SK-N-SH (cell line): ENCODE measurements at regions not wholly inside any gene's neighbourhood (a gene's known extent, or its start where the extent isn't known, plus 50 kb on each side); places are given as distances from the start of the nearest gene placed in this dataset.

ENCODE experiments used
- CTCF ChIA-PET: fragments of 300-600, 350-600 bp; formaldehyde crosslinking; extraction: SDS; loops from one replicate; lab custom pipeline; 2021; lab: Yijun Ruan, JAX
- POLR2A ChIA-PET: fragments of 350-600 bp; sonication (Branson Sonifier 250); formaldehyde crosslinking; extraction: SDS; loops from one replicate; lab custom pipeline; 2020; ENCODE audit warnings: antibody characterized with exemption, inconsistent platforms; lab: Yijun Ruan, JAX
- DNase-seq: peaks from one replicate; pipeline ENCODE4 v3.0.0; 2012
- H2AFZ ChIP-seq: fragments of 200-600 bp; sonication (generic); 2 replicates; pipeline ENCODE4 v1.8.1; 2016; ENCODE audit warnings: antibody characterized with exemption, mild to moderate bottlenecking, low read depth
- H3F3A ChIP-seq: fragments of 200-600 bp; sonication (generic); replicated peaks from 2 replicates; pipeline ENCODE3; 2016; ENCODE audit warnings: antibody characterized with exemption, mild to moderate bottlenecking; ENCODE audit not compliant: insufficient read depth
- H3K27ac ChIP-seq, 2 experiments: fragments of 200-500 bp in 1 of 2; fragments of 200-600 bp in 1 of 2; sonication (Bioruptor generic) in 1 of 2; sonication (generic), shearing (Covaris generic) in 1 of 2; 2 replicates each; pipeline versions ENCODE4 v1.5.1 to v1.6.1; 2014 to 2016; ENCODE audit warnings: low read depth in 2 of 2, inconsistent platforms in 1 of 2, low read length in 1 of 2, mild to moderate bottlenecking in 1 of 2, mixed read lengths in 1 of 2
- H3K27me3 ChIP-seq: fragments of 200-600 bp; sonication (generic), shearing (Covaris generic); 2 replicates; pipeline ENCODE4 v1.6.1; 2016; ENCODE audit warnings: mixed run types; ENCODE audit not compliant: insufficient read depth
- H3K36me3 ChIP-seq, 2 experiments: fragments of 200-500 bp in 1 of 2; fragments of 200-600 bp in 1 of 2; sonication (Bioruptor generic) in 1 of 2; sonication (generic) in 1 of 2; replicated peaks in 1 of 2; 2 replicates each; pipeline versions ENCODE3 to v1.5.1; 2014 to 2016; ENCODE audit warnings: low read length in 1 of 2, mild to moderate bottlenecking in 1 of 2; ENCODE audit not compliant: insufficient read depth in 2 of 2, control insufficient read depth in 1 of 2
- H3K4me1 ChIP-seq, 2 experiments: fragments of 200-500 bp in 1 of 2; fragments of 200-600 bp in 1 of 2; sonication (Bioruptor generic) in 1 of 2; sonication (generic), shearing (Covaris generic) in 1 of 2; 2 replicates each; pipeline versions ENCODE4 v1.5.1 to v1.6.1; 2014 to 2016; ENCODE audit warnings: low read depth in 1 of 2, low read length in 1 of 2, mixed run types in 1 of 2; ENCODE audit not compliant: insufficient read depth in 2 of 2, control insufficient read depth in 1 of 2
- H3K4me2 ChIP-seq: fragments of 200-600 bp; sonication (generic), shearing (Covaris generic); 2 replicates; pipeline ENCODE4 v1.6.1; 2017; ENCODE audit warnings: mixed run types
- H3K4me3 ChIP-seq, 2 experiments: fragments of 200-500 bp in 1 of 2; fragments of 200-600 bp in 1 of 2; sonication (Bioruptor generic) in 1 of 2; sonication (generic), shearing (Covaris generic) in 1 of 2; 2 replicates each; pipeline versions ENCODE4 v1.5.1 to v1.8.1; 2014 to 2016; ENCODE audit warnings: low read depth in 2 of 2, inconsistent platforms in 1 of 2, low read length in 1 of 2, mild to moderate bottlenecking in 1 of 2, mixed read lengths in 1 of 2, moderate library complexity in 1 of 2
- H3K79me2 ChIP-seq: fragments of 200-600 bp; sonication (generic); 2 replicates; pipeline ENCODE4 v1.8.1; 2017; ENCODE audit warnings: mild to moderate bottlenecking; ENCODE audit not compliant: insufficient read depth
- H3K9ac ChIP-seq: fragments of 200-600 bp; sonication (generic); 2 replicates; pipeline ENCODE4 v1.6.1; 2017; ENCODE audit warnings: mixed run types
- H3K9me2 ChIP-seq: fragments of 200-600 bp; sonication (generic); 2 replicates; pipeline ENCODE4 v1.6.1; 2017; ENCODE audit warnings: mixed run types
- H3K9me3 ChIP-seq: fragments of 200-600 bp; sonication (generic); 2 replicates; pipeline ENCODE4 v1.6.1; 2017; ENCODE audit warnings: mixed run types, mild to moderate bottlenecking, moderate library complexity
- H4K20me1 ChIP-seq: fragments of 200-600 bp; sonication (generic); 2 replicates; pipeline ENCODE4 v1.6.1; 2017; ENCODE audit warnings: mild to moderate bottlenecking, mixed run types; ENCODE audit not compliant: insufficient read depth
- ELF1 ChIP-seq: IDR thresholded peaks from 2 replicates; pipeline ENCODE4 v1.4.0; 2012
- EP300 ChIP-seq, 2 experiments: IDR thresholded peaks; 2 replicates each; pipeline versions ENCODE4 v1.4.0 to v1.6.1; 2012; ENCODE audit warnings: borderline replicate concordance in 1 of 2, low read depth in 1 of 2, low read length in 1 of 2
- FOSL2 ChIP-seq: IDR thresholded peaks from 2 replicates; pipeline ENCODE4 v1.4.0; 2012; ENCODE audit warnings: low read depth, mild to moderate bottlenecking, moderate library complexity, borderline replicate concordance
- GABPA ChIP-seq: IDR thresholded peaks from 2 replicates; pipeline ENCODE4 v1.4.0; 2012; ENCODE audit warnings: low read depth, mild to moderate bottlenecking
- MEF2A ChIP-seq: IDR thresholded peaks from 2 replicates; pipeline ENCODE4 v1.4.0; 2012; ENCODE audit warnings: low read depth, borderline replicate concordance
- MXI1 ChIP-seq: IDR thresholded peaks from 2 replicates; pipeline ENCODE4 v1.6.1; 2012; ENCODE audit warnings: mild to moderate bottlenecking, low read depth, low read length, improper control_type of control experiment
- RCOR1 ChIP-seq: fragments of 150-350 bp; IDR thresholded peaks from 2 replicates; pipeline ENCODE4 v1.6.1; 2017; ENCODE audit warnings: antibody characterized with exemption, low read length
- TAF1 ChIP-seq: IDR thresholded peaks from 2 replicates; pipeline ENCODE4 v1.6.1; 2012; ENCODE audit warnings: low read depth, mild to moderate bottlenecking, low read length, moderate library complexity, borderline replicate concordance
- WGBS: methylation state at CpG from one replicate; pipeline ENCODE4 v1.1.6; 2017; ENCODE audit warnings: low lambda C conversion rate; 5-methylcytosine and 5-hydroxymethylcytosine counted together
- TF ChIP-seq, protein P1 (sequence below): IDR thresholded peaks from 2 replicates; pipeline ENCODE4; 2012
- TF ChIP-seq, protein P2 (sequence below): IDR thresholded peaks from 2 replicates; pipeline ENCODE4 v1.4.0; 2012; ENCODE audit warnings: low read depth
- TF ChIP-seq, protein P3 (sequence below): IDR thresholded peaks from 2 replicates; pipeline ENCODE4 v1.6.1; 2012; ENCODE audit warnings: mild to moderate bottlenecking, low read depth, low read length, moderate library complexity

- no peak overlapping the region for H3K4me3 ChIP-seq
- no peak for TF ChIP-seq FOSL2
- no peak for TF ChIP-seq ELF1
- no peak for TF ChIP-seq EP300 (IDR thresholded peaks at IDR 0.05; ENCODE audit: borderline replicate concordance in 1 of 2, low read depth in 1 of 2, low read length in 1 of 2)
- TF ChIP-seq MXI1: no peak
- TF ChIP-seq, all 33 proteins: peak for 0
- no peak overlapping the region for H2AFZ ChIP-seq
- POLR2A ChIA-PET: no interaction called here
- CTCF ChIA-PET: interaction anchor here (1.7 to 1.9 kb wide), 2 partner anchors 15 to 105 kb away, joined by 4 to 5 read pairs; no protein-coding TSS in a partner anchor
- H3K4me1 ChIP-seq: peaks cover 4 to 25% of the 10 kb centered on the region in 2 experiments; a peak in 3 of 4 replicates
- H3K27ac ChIP-seq: no peak overlapping the region; a peak in 1 of 4 replicates
- H3K4me2 ChIP-seq: no peak overlapping the region
- no peaks in the 10 kb centered on the region for H3K9me2 ChIP-seq
- 73% methylated on average over 5 of the region's 5 CpGs for WGBS
- H3K9me3 ChIP-seq: no peaks in the 10 kb centered on the region
- H3F3A ChIP-seq: no peaks in the 10 kb centered on the region
- no peaks in the 10 kb centered on the region for H3K79me2 ChIP-seq
- no peaks in the 10 kb centered on the region for H4K20me1 ChIP-seq
- H3K9ac ChIP-seq: no peak overlapping the region
- no peaks in the 10 kb centered on the region for H3K36me3 ChIP-seq
- DNase-seq: no peak
- no peaks in the 10 kb centered on the region for H3K27me3 ChIP-seq
Observed at GRCh38 chr7:33790746-33791145, 114.6 kb upstream of the BMPER start.

DNA sequence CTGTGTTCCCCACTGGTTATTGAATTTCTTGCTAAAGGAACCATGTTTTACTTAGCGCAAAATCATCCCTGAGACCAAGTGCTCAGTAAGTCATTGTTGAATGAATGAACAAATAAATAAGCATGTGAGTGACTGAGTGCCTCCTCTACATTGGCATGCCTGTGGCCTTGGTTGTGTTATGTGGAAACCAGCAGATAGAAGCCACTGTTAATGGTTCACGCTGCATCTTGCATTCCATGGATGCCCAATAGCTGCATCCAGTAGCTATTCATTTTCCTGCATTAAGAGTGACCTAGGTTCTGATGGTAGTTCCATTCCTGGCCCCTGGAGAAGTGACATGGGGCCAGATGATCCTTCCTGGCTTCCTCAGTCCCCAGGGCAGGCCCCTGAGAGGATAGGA lies 113.3 kb upstream of the BMPER start:
- H3K27ac ChIP-seq: peak overlapping the region in 1 of 2 experiments; percentile 73; a peak in 2 of 4 replicates
- no peaks in the 10 kb centered on the region for H3K9me3 ChIP-seq
- H3K4me3 ChIP-seq: no peak overlapping the region
- WGBS: 88% methylated on average over 2 of the region's 2 CpGs
- no peak overlapping the region for H3K4me2 ChIP-seq
- no peak overlapping the region for H3K9ac ChIP-seq
- H3K9me2 ChIP-seq: no peaks in the 10 kb centered on the region
- no peaks in the 10 kb centered on the region for H3K27me3 ChIP-seq
- CTCF ChIA-PET: interaction anchor here (0.7 to 1.9 kb wide), 3 partner anchors 45 to 103 kb away, joined by 3 to 4 read pairs (median 4); no protein-coding TSS in a partner anchor
- DNase-seq: no peak
- POLR2A ChIA-PET: no interaction called here
- H2AFZ ChIP-seq: no peak overlapping the region
- no peaks in the 10 kb centered on the region for H3K36me3 ChIP-seq
- H3K79me2 ChIP-seq: no peaks in the 10 kb centered on the region
- H3K4me1 ChIP-seq: peaks cover 4 to 27% of the 10 kb centered on the region in 2 experiments; a peak in 3 of 4 replicates
- no peaks in the 10 kb centered on the region for H3F3A ChIP-seq
- TF ChIP-seq EP300 (IDR thresholded peaks at IDR 0.05; ENCODE audit: borderline replicate concordance in 1 of 2, low read depth in 1 of 2, low read length in 1 of 2) (no peak), MEF2A (no peak), RCOR1 (no peak), GABPA (no peak), TAF1 (no peak), FOSL2 (no peak), MXI1 (no peak)
- TF ChIP-seq, protein P1, sequence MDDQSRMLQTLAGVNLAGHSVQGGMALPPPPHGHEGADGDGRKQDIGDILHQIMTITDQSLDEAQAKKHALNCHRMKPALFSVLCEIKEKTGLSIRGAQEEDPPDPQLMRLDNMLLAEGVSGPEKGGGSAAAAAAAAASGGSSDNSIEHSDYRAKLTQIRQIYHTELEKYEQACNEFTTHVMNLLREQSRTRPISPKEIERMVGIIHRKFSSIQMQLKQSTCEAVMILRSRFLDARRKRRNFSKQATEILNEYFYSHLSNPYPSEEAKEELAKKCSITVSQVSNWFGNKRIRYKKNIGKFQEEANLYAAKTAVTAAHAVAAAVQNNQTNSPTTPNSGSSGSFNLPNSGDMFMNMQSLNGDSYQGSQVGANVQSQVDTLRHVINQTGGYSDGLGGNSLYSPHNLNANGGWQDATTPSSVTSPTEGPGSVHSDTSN: no peak
- TF ChIP-seq, protein P2, sequence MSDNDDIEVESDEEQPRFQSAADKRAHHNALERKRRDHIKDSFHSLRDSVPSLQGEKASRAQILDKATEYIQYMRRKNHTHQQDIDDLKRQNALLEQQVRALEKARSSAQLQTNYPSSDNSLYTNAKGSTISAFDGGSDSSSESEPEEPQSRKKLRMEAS: no peak
- TF ChIP-seq, protein P3, sequence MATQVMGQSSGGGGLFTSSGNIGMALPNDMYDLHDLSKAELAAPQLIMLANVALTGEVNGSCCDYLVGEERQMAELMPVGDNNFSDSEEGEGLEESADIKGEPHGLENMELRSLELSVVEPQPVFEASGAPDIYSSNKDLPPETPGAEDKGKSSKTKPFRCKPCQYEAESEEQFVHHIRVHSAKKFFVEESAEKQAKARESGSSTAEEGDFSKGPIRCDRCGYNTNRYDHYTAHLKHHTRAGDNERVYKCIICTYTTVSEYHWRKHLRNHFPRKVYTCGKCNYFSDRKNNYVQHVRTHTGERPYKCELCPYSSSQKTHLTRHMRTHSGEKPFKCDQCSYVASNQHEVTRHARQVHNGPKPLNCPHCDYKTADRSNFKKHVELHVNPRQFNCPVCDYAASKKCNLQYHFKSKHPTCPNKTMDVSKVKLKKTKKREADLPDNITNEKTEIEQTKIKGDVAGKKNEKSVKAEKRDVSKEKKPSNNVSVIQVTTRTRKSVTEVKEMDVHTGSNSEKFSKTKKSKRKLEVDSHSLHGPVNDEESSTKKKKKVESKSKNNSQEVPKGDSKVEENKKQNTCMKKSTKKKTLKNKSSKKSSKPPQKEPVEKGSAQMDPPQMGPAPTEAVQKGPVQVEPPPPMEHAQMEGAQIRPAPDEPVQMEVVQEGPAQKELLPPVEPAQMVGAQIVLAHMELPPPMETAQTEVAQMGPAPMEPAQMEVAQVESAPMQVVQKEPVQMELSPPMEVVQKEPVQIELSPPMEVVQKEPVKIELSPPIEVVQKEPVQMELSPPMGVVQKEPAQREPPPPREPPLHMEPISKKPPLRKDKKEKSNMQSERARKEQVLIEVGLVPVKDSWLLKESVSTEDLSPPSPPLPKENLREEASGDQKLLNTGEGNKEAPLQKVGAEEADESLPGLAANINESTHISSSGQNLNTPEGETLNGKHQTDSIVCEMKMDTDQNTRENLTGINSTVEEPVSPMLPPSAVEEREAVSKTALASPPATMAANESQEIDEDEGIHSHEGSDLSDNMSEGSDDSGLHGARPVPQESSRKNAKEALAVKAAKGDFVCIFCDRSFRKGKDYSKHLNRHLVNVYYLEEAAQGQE: no peak
- no peaks in the 10 kb centered on the region for H4K20me1 ChIP-seq
